GM18873 (cell line): ENCODE measurements at regions not wholly inside any gene's neighbourhood (a gene's known extent, or its start where the extent isn't known, plus 50 kb on each side); places are given as distances from the start of the nearest gene placed in this dataset.

Experiments
- ATAC-seq: cut with Tn5 transposase; IDR thresholded peaks from one replicate; pipeline ENCODE4 v1.9.1; 2021; ENCODE audit warnings: mild to moderate bottlenecking, moderate library complexity, moderate number of reproducible peaks; ENCODE audit not compliant: unreplicated experiment, low FRiP score

- no peak for ATAC-seq
Observed at GRCh38 chr7:25617673-25618072, 389.4 kb upstream of the NPVF start.

- no peak for ATAC-seq
Observed at GRCh38 chr7:25619381-25619780, 391.1 kb upstream of the NPVF start.

GRCh38 chr7:25619963-25620799, 391.9 kb upstream of the NPVF start:
- no peak for ATAC-seq

GRCh38 chr7:25621993-25622392, 393.7 kb upstream of the NPVF start:
- no peak for ATAC-seq

GRCh38 chr7:25622695-25623094, 394.4 kb upstream of the NPVF start:
- ATAC-seq = no peak

- no peak for ATAC-seq
Observed at GRCh38 chr7:25624051-25624450, 395.8 kb upstream of the NPVF start.

- no peak for ATAC-seq
Observed at GRCh38 chr7:25624833-25625232, 396.5 kb upstream of the NPVF start.

- no peak for ATAC-seq
Observed at GRCh38 chr7:25625306-25625992, 397.2 kb upstream of the NPVF start.

GRCh38 chr7:25626451-25627131, 398.3 kb upstream of the NPVF start:
- ATAC-seq = no peak

GRCh38 chr7:25628446-25628845, 400.2 kb upstream of the NPVF start:
- no peak for ATAC-seq

- no peak for ATAC-seq
Observed at GRCh38 chr7:25632616-25633015, 404.3 kb upstream of the NPVF start.

- no peak for ATAC-seq
Observed at GRCh38 chr7:25633426-25634036, 405.2 kb upstream of the NPVF start.

- ATAC-seq = no peak
Observed at GRCh38 chr7:25636168-25636567, 407.9 kb upstream of the NPVF start.

GRCh38 chr7:25636871-25637283, 408.6 kb upstream of the NPVF start:
- no peak for ATAC-seq

GRCh38 chr7:25638068-25638467, 409.8 kb upstream of the NPVF start:
- ATAC-seq = no peak

GRCh38 chr7:25638590-25639244, 410.4 kb upstream of the NPVF start:
- no peak for ATAC-seq

- ATAC-seq = no peak
Observed at GRCh38 chr7:25642849-25643248, 414.6 kb upstream of the NPVF start.

- no peak for ATAC-seq
Observed at GRCh38 chr7:25643286-25643685, 415.0 kb upstream of the NPVF start.

GRCh38 chr7:25643770-25644394, 415.6 kb upstream of the NPVF start:
- ATAC-seq = no peak
